HG02973 (cell line): ENCODE measurements at regions not wholly inside any gene's neighbourhood (a gene's known extent, or its start where the extent isn't known, plus 50 kb on each side); places are given as distances from the start of the nearest gene placed in this dataset.
A peak's percentile ranks its signal among the peaks of the same experiment; 100 is the strongest.
"Not testable (repeated sequence)": the region's sequence is repeated elsewhere in the genome, so short reads cannot be mapped to it uniquely, and the experiment has no call there.

Experiments
- ATAC-seq: cut with Tn5 transposase; IDR thresholded peaks from one replicate; pipeline ENCODE4 v1.9.1; 2021; ENCODE audit warnings: moderate library complexity; ENCODE audit not compliant: unreplicated experiment

GRCh38 chr19:37303591-37304171 is 67.2 kb upstream of the ZNF527 start:
- ATAC-seq, result no peak

GRCh38 chr19:37304190-37304883 is 66.6 kb upstream of the ZNF527 start:
- ATAC-seq, result no peak

GRCh38 chr19:37304884-37305255 is 66.0 kb upstream of the ZNF527 start:
- ATAC-seq, result no peak

GRCh38 chr19:37306383-37306963 is 64.4 kb upstream of the ZNF527 start:
- ATAC-seq, result no peak

GRCh38 chr19:37309834-37310575 is 60.9 kb upstream of the ZNF527 start:
- ATAC-seq, result no peak

GRCh38 chr19:37312531-37313334 is 58.2 kb upstream of the ZNF527 start:
- ATAC-seq, result not testable (repeated sequence)

GRCh38 chr19:37313335-37313627 is 57.6 kb upstream of the ZNF527 start:
- no peak for ATAC-seq

- peak; percentile 97 for ATAC-seq
Observed at GRCh38 chr19:37317403-37318209, 53.3 kb upstream of the ZNF527 start.

- ATAC-seq, result not testable (repeated sequence)
Observed at GRCh38 chr19:37320988-37321387, 49.9 kb upstream of the ZNF527 start.
